HepG2 (cell line): ENCODE measurements at regions not wholly inside any gene's neighbourhood (a gene's known extent, or its start where the extent isn't known, plus 50 kb on each side); places are given as distances from the start of the nearest gene placed in this dataset.
"Not testable (repeated sequence)": the region's sequence is repeated elsewhere in the genome, so short reads cannot be mapped to it uniquely, and the experiment has no call there.

Experiments used
- ATAC-seq: fragments of 200-7000 bp; cut with Tn5 transposase; 3 replicates; pipeline ENCODE4 v1.9.1; 2020; ENCODE audit warnings: mild to moderate bottlenecking, moderate library complexity
- BruUV-seq: library from RNA; stranded (reverse); fragments of 400-500 nt; replicated peaks from 2 replicates; lab custom pipeline; 2021; lab: Mats Ljungman, UMichigan
- CTCF ChIA-PET: fragments of 300-600 bp; formaldehyde crosslinking; extraction: SDS; loops from one replicate; lab custom pipeline; 2021; ENCODE audit warnings: low total read pairs, inconsistent platforms, low intra/inter-chr PET ratio; lab: Yijun Ruan, JAX
- POLR2A ChIA-PET: fragments of 350-600 bp; sonication (Branson Sonifier 250); formaldehyde crosslinking; loops from one replicate; lab custom pipeline; 2020; ENCODE audit warnings: antibody characterized with exemption, inconsistent platforms; lab: Yijun Ruan, JAX
- DNase-seq: peaks from one replicate; pipeline ENCODE4 v3.0.0-alpha.2; 2015; ENCODE audit warnings: low spot score
- FAIRE-seq: peaks from 3 replicates; lab custom pipeline; 2011; peaks lifted over from hg19 to GRCh38; lab: Jason Lieb, UNC
- H2AFZ ChIP-seq: one replicate; pipeline ENCODE4 v1.6.1; 2011; ENCODE audit warnings: low read length, inconsistent platforms
- H3K27ac ChIP-seq: fragments of 300-600 bp; 3 replicates; pipeline ENCODE4 v1.8.0; 2011; ENCODE audit warnings: mixed run types, mild to moderate bottlenecking, mixed read lengths, low read length, inconsistent platforms; ENCODE audit not compliant: insufficient read depth; ENCODE audit errors: extremely low read length
- H3K27me3 ChIP-seq, 2 experiments: fragments of 200-600 bp in 1 of 2; 2 replicates in 1 of 2; 3 replicates in 1 of 2; pipeline versions ENCODE4 v1.6.0 to v1.8.0; 2011; ENCODE audit warnings: low read length in 2 of 2, mild to moderate bottlenecking in 2 of 2, moderate library complexity in 2 of 2, inconsistent platforms in 1 of 2; ENCODE audit not compliant: insufficient read depth in 2 of 2, control insufficient read depth in 1 of 2
- H3K36me3 ChIP-seq, 2 experiments: fragments of 200-600 bp in 1 of 2; replicated peaks in 1 of 2; 2 replicates in 1 of 2; 3 replicates in 1 of 2; pipeline versions ENCODE4 v1.5.1 to v1.8.0; 2011; ENCODE audit warnings: low read length in 2 of 2, inconsistent platforms in 1 of 2; ENCODE audit not compliant: insufficient read depth in 2 of 2, control insufficient read depth in 1 of 2
- H3K4me1 ChIP-seq: 2 replicates; pipeline ENCODE4 v1.5.1; 2012; ENCODE audit warnings: low read length, inconsistent platforms; ENCODE audit not compliant: insufficient read depth
- H3K4me2 ChIP-seq: 2 replicates; pipeline ENCODE4 v1.6.0; 2011; ENCODE audit warnings: low read depth, low read length, inconsistent platforms
- H3K4me3 ChIP-seq, 3 experiments: fragments of 200-600 bp in 1 of 3; sonication (generic), shearing (Covaris generic) in 1 of 3; replicated peaks in 1 of 3; 2 replicates each; pipeline ENCODE4 v1.5.1; 2011 to 2016; ENCODE audit warnings: low read length in 3 of 3, inconsistent platforms in 2 of 3, low read depth in 2 of 3, mild to moderate bottlenecking in 2 of 3, control low read depth in 1 of 3, mixed read lengths in 1 of 3; ENCODE audit not compliant: insufficient read depth in 1 of 3
- H3K79me2 ChIP-seq: one replicate; pipeline ENCODE4 v1.6.1; 2011; ENCODE audit warnings: low read length, inconsistent platforms; ENCODE audit not compliant: insufficient read depth
- H3K9ac ChIP-seq: 2 replicates; pipeline ENCODE4 v1.6.0; 2011; ENCODE audit warnings: mild to moderate bottlenecking, low read depth, low read length, inconsistent platforms; ENCODE audit not compliant: insufficient read depth
- H3K9me3 ChIP-seq: 2 replicates; pipeline ENCODE4 v1.5.1; 2012; ENCODE audit warnings: mild to moderate bottlenecking, low read length
- H4K20me1 ChIP-seq: 2 replicates; pipeline ENCODE4 v1.6.0; 2011; ENCODE audit warnings: inconsistent platforms, mild to moderate bottlenecking, low read length, moderate library complexity; ENCODE audit not compliant: insufficient read depth
- MATR3 ChIP-seq: sonication (generic); formaldehyde crosslinking; IDR thresholded peaks from 2 replicates; pipeline ENCODE4 v1.4.0; 2020; ENCODE audit warnings: missing genetic modification reagents
- MTF2 ChIP-seq: sonication (generic); formaldehyde crosslinking; IDR thresholded peaks from 2 replicates; pipeline ENCODE4 v1.5.0; 2020; ENCODE audit warnings: missing genetic modification reagents, borderline replicate concordance
- MYC ChIP-seq: sonication (generic); formaldehyde crosslinking; IDR thresholded peaks from 2 replicates; pipeline ENCODE4 v1.9.0; 2021; ENCODE audit warnings: missing genetic modification reagents, borderline replicate concordance
- RARA ChIP-seq: IDR thresholded peaks from 2 replicates; pipeline ENCODE4 v1.6.1; 2016; ENCODE audit warnings: missing genetic modification reagents, missing compliant biosample characterization
- RELA ChIP-seq: sonication (generic); formaldehyde crosslinking; IDR thresholded peaks from 2 replicates; pipeline ENCODE4 v1.4.0; 2020; ENCODE audit warnings: missing genetic modification reagents
- XRCC5 ChIP-seq: fragments of 200-400 bp; formaldehyde crosslinking; optimal IDR thresholded peaks from 2 replicates; pipeline ENCODE3; 2017; ENCODE audit warnings: mild to moderate bottlenecking, low read length
- ZBTB44 ChIP-seq: sonication (generic); formaldehyde crosslinking; IDR thresholded peaks from 2 replicates; pipeline ENCODE4 v1.4.0; 2020; ENCODE audit warnings: missing genetic modification reagents
- ZNF121 ChIP-seq: sonication (generic); formaldehyde crosslinking; IDR thresholded peaks from 2 replicates; pipeline ENCODE4 v1.5.0; 2020; ENCODE audit warnings: mild to moderate bottlenecking, missing genetic modification reagents
- ZNF441 ChIP-seq: sonication (generic); formaldehyde crosslinking; IDR thresholded peaks from 2 replicates; pipeline ENCODE4 v1.7.0; 2021; ENCODE audit warnings: missing genetic modification reagents, borderline replicate concordance
- WGBS: methylation state at CpG from one replicate; pipeline ENCODE4 v1.1.6; 2017; ENCODE audit warnings: low lambda C conversion rate; 5-methylcytosine and 5-hydroxymethylcytosine counted together
- in situ Hi-C: cut with HindIII; loops from 2 replicates; pipeline ENCODE4 v1.10.0; 2017; ENCODE audit warnings: low pct_unique_long_range_greater_than_20kb; ENCODE audit not compliant: extremely low pct_ligation_motif_present
- intact Hi-C: fragments of 100-400 bp; cut with micrococcal nuclease; formaldehyde crosslinking; loops from one replicate; pipeline ENCODE4 v1.10.0; 2022; ENCODE audit not compliant: unreplicated experiment
- TF ChIP-seq, protein P1 (sequence below): sonication (generic); formaldehyde crosslinking; conservative IDR thresholded peaks from 2 replicates; pipeline ENCODE4 v1.4.0; 2020; ENCODE audit warnings: missing genetic modification reagents
- TF ChIP-seq, protein P2 (sequence below): IDR thresholded peaks from 2 replicates; pipeline ENCODE4 v1.6.1; 2018; ENCODE audit warnings: missing genetic modification reagents
- TF ChIP-seq, protein P3 (sequence below): sonication (generic); formaldehyde crosslinking; IDR thresholded peaks from 2 replicates; pipeline ENCODE4 v1.4.0; 2020; ENCODE audit warnings: missing genetic modification reagents

GRCh38 chr7:101758519-101758918 is 58.9 kb upstream of the CUX1 start:
- H3K36me3 ChIP-seq, DNase-seq, H2AFZ ChIP-seq, intact Hi-C loops, POLR2A ChIA-PET, H3K4me3 ChIP-seq, H3K4me1 ChIP-seq, H3K79me2 ChIP-seq, FAIRE-seq, BruUV-seq, H3K9ac ChIP-seq, H3K9me3 ChIP-seq, H3K27ac ChIP-seq, H3K4me2 ChIP-seq, CTCF ChIA-PET, ATAC-seq, in situ Hi-C loops, H4K20me1 ChIP-seq: not testable (repeated sequence)
- peaks cover 0 to 11% of the 10 kb centered on the region in 2 experiments; a peak in 2 of 5 replicates for H3K27me3 ChIP-seq
- peak; percentile 65 for TF ChIP-seq ZNF121 (CRISPR knock-in tag)
- 73% methylated on average over 2 of the region's 2 CpGs for WGBS

- Histone ChIP-seq H3K36me3 (no peaks in the 10 kb centered on the region), H4K20me1 (no peaks in the 10 kb centered on the region), H3K9me3 (no peaks in the 10 kb centered on the region), H3K4me1 (no peaks in the 10 kb centered on the region), H3K27me3 (peaks cover 4 to 20% of the 10 kb centered on the region in 2 experiments; a peak in 3 of 5 replicates), H2AFZ (no peak overlapping the region), H3K27ac (no peak overlapping the region), H3K4me3 (no peak overlapping the region), H3K9ac (no peak overlapping the region), H3K79me2 (no peaks in the 10 kb centered on the region), H3K4me2 (no peak overlapping the region)
- POLR2A ChIA-PET = no interaction called here
- in situ Hi-C loops = no loop called here
- 15% methylated on average over 5 of the region's 6 CpGs for WGBS
- FAIRE-seq (no peak), DNase-seq (no peak), ATAC-seq (no peak)
- no peak for TF ChIP-seq XRCC5
- TF ChIP-seq, protein P1, sequence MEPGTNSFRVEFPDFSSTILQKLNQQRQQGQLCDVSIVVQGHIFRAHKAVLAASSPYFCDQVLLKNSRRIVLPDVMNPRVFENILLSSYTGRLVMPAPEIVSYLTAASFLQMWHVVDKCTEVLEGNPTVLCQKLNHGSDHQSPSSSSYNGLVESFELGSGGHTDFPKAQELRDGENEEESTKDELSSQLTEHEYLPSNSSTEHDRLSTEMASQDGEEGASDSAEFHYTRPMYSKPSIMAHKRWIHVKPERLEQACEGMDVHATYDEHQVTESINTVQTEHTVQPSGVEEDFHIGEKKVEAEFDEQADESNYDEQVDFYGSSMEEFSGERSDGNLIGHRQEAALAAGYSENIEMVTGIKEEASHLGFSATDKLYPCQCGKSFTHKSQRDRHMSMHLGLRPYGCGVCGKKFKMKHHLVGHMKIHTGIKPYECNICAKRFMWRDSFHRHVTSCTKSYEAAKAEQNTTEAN (CRISPR knock-in tag) = no peak
- TF ChIP-seq RELA (CRISPR knock-in tag) = no peak
- no peak for TF ChIP-seq MTF2 (CRISPR knock-in tag)
- no peak for TF ChIP-seq MYC (CRISPR knock-in tag)
- TF ChIP-seq RARA (CRISPR knock-in tag) = no peak
- no peak for TF ChIP-seq ZBTB44 (CRISPR knock-in tag)
- TF ChIP-seq, protein P2, sequence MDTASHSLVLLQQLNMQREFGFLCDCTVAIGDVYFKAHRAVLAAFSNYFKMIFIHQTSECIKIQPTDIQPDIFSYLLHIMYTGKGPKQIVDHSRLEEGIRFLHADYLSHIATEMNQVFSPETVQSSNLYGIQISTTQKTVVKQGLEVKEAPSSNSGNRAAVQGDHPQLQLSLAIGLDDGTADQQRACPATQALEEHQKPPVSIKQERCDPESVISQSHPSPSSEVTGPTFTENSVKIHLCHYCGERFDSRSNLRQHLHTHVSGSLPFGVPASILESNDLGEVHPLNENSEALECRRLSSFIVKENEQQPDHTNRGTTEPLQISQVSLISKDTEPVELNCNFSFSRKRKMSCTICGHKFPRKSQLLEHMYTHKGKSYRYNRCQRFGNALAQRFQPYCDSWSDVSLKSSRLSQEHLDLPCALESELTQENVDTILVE (CRISPR knock-in tag) = no peak
- TF ChIP-seq MATR3 (CRISPR knock-in tag) = no peak
- TF ChIP-seq ZNF441 (CRISPR knock-in tag) = no peak
- TF ChIP-seq, protein P3, sequence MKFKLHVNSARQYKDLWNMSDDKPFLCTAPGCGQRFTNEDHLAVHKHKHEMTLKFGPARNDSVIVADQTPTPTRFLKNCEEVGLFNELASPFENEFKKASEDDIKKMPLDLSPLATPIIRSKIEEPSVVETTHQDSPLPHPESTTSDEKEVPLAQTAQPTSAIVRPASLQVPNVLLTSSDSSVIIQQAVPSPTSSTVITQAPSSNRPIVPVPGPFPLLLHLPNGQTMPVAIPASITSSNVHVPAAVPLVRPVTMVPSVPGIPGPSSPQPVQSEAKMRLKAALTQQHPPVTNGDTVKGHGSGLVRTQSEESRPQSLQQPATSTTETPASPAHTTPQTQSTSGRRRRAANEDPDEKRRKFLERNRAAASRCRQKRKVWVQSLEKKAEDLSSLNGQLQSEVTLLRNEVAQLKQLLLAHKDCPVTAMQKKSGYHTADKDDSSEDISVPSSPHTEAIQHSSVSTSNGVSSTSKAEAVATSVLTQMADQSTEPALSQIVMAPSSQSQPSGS (CRISPR knock-in tag) = no peak
- CTCF ChIA-PET = no interaction called here
- BruUV-seq = no TSS peak
- intact Hi-C loops = no loop called here
Measured at GRCh38 chr7:101764221-101764620, 53.2 kb upstream of the CUX1 start.
